ENCODE measurements at regions not wholly inside any gene's neighbourhood (a gene's known extent, or its start where the extent isn't known, plus 50 kb on each side); places are given as distances from the start of the nearest gene placed in this dataset.

DNA sequence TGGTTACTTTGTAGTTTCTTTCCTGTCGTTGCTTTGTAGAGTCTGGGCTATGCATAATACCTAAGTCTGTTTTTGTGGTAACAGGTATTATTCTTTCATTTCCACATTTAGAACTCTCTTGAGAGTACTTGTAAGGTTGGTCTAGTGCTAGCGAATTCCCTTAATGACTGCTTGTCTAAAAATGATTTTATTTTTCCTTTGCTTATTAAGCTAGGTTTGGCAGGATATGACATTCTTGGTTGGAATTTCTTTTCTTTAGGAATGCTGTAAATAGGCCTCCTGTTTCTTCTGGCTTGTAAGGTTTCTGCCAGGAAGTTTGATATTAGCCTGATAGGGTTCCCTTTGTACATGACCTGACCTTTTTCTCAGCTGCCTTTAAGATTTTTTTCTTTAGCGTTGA lies 70.1 kb upstream of the SGO1 start:
- no peak overlapping the region for H3K27ac ChIP-seq (ENCODE audit: insufficient read depth, low read length)
- TF ChIP-seq SMC3 (IDR thresholded peaks at IDR 0.05; ENCODE audit: low read depth, low read length) (no peak), MXI1 (IDR thresholded peaks at IDR 0.05; ENCODE audit: borderline replicate concordance, low read depth, low read length) (no peak), MAZ (IDR thresholded peaks at IDR 0.05; ENCODE audit: borderline replicate concordance, low read depth, low read length) (no peak), RCOR1 (IDR thresholded peaks at IDR 0.05; ENCODE audit: insufficient replicate concordance, low read length) (no peak), CEBPB (IDR thresholded peaks at IDR 0.05; ENCODE audit: low read depth, low read length) (no peak), RFX5 (IDR thresholded peaks at IDR 0.05; ENCODE audit: low read depth, low read length) (no peak), POLR2A (IDR thresholded peaks at IDR 0.05; ENCODE audit: low read depth, low read length) (no peak), BHLHE40 (IDR thresholded peaks at IDR 0.05; ENCODE audit: low read depth, low read length) (no peak), FOS (IDR thresholded peaks at IDR 0.05; ENCODE audit: low read depth, low read length) (no peak), NFE2L2 (IDR thresholded peaks at IDR 0.05; ENCODE audit: low read depth, low read length) (no peak), RAD21 (IDR thresholded peaks at IDR 0.05; ENCODE audit: low read length) (no peak), CHD1 (IDR thresholded peaks at IDR 0.05; ENCODE audit: low read depth, low read length) (no peak)
- TF ChIP-seq, protein P1, sequence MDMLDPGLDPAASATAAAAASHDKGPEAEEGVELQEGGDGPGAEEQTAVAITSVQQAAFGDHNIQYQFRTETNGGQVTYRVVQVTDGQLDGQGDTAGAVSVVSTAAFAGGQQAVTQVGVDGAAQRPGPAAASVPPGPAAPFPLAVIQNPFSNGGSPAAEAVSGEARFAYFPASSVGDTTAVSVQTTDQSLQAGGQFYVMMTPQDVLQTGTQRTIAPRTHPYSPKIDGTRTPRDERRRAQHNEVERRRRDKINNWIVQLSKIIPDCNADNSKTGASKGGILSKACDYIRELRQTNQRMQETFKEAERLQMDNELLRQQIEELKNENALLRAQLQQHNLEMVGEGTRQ (IDR thresholded peaks at IDR 0.05; ENCODE audit: low read depth, low read length) = no peak
- TF ChIP-seq, protein P2, sequence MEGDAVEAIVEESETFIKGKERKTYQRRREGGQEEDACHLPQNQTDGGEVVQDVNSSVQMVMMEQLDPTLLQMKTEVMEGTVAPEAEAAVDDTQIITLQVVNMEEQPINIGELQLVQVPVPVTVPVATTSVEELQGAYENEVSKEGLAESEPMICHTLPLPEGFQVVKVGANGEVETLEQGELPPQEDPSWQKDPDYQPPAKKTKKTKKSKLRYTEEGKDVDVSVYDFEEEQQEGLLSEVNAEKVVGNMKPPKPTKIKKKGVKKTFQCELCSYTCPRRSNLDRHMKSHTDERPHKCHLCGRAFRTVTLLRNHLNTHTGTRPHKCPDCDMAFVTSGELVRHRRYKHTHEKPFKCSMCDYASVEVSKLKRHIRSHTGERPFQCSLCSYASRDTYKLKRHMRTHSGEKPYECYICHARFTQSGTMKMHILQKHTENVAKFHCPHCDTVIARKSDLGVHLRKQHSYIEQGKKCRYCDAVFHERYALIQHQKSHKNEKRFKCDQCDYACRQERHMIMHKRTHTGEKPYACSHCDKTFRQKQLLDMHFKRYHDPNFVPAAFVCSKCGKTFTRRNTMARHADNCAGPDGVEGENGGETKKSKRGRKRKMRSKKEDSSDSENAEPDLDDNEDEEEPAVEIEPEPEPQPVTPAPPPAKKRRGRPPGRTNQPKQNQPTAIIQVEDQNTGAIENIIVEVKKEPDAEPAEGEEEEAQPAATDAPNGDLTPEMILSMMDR (conservative IDR thresholded peaks at IDR 0.05; ENCODE audit: low read depth, low read length) = no peak
- TF ChIP-seq, protein P3, sequence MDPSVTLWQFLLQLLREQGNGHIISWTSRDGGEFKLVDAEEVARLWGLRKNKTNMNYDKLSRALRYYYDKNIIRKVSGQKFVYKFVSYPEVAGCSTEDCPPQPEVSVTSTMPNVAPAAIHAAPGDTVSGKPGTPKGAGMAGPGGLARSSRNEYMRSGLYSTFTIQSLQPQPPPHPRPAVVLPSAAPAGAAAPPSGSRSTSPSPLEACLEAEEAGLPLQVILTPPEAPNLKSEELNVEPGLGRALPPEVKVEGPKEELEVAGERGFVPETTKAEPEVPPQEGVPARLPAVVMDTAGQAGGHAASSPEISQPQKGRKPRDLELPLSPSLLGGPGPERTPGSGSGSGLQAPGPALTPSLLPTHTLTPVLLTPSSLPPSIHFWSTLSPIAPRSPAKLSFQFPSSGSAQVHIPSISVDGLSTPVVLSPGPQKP (IDR thresholded peaks at IDR 0.05; ENCODE audit: borderline replicate concordance, low read depth, low read length) = no peak
- DNase-seq (no peak), ATAC-seq (ENCODE audit: low read depth) (no peak)
- no peak overlapping the region for H2BK5ac ChIP-seq (ENCODE audit: low read depth, low read length, poor library complexity, severe bottlenecking)
- H4K8ac ChIP-seq (ENCODE audit: low read depth in 2 of 2, low read length in 2 of 2) = no peak overlapping the region
- H3K9me3 ChIP-seq (ENCODE audit: control insufficient read depth, insufficient read depth, low read length) = peaks cover 2% of the 10 kb centered on the region; the same call in 1 of the 2 replicates
- ChIA-PET POLR2A (ENCODE audit: unreplicated experiment) (no interaction called here), CTCF (no interaction called here)
- in situ Hi-C loops (cut with MboI; ENCODE audit: low sequenced_read_pairs) = no loop called here
- H3K4ac ChIP-seq (ENCODE audit: low read depth, low read length) = no peak overlapping the region
- no peak overlapping the region for H3K23ac ChIP-seq (ENCODE audit: low read depth, low read length)
- H4K5ac ChIP-seq (ENCODE audit: low read depth, low read length) = no peak overlapping the region
- no peak overlapping the region for H3K9ac ChIP-seq (ENCODE audit: low read depth, low read length)
- no peak overlapping the region for H2BK120ac ChIP-seq (ENCODE audit: low read depth, low read length)
- H2AK5ac ChIP-seq (ENCODE audit: low read depth, low read length) = no peak overlapping the region
- H3K4me1 ChIP-seq (ENCODE audit: control insufficient read depth, insufficient read depth, low read length) = no peaks in the 10 kb centered on the region
- H3K9me1 ChIP-seq (ENCODE audit: insufficient read depth, low read length) = no peaks in the 10 kb centered on the region
- H3K4me2 ChIP-seq (ENCODE audit: low read depth, low read length) = no peak overlapping the region
- H2BK20ac ChIP-seq (ENCODE audit: low read depth, low read length) = no peak overlapping the region
- no peaks in the 10 kb centered on the region for H4K20me1 ChIP-seq (ENCODE audit: insufficient read depth, low read length)
- no TSS peak for BruUV-seq (replicated peaks)
- no peaks in the 10 kb centered on the region for H3K36me3 ChIP-seq (ENCODE audit: control insufficient read depth, insufficient read depth, low read length)
- dilution Hi-C loops (cut with HindIII; ENCODE audit: low sequenced_read_pairs, unreplicated experiment) = no loop called here
- H3K79me1 ChIP-seq (ENCODE audit: low read depth in 1 of 2, low read length in 2 of 2) = no peaks in the 10 kb centered on the region
- no peak overlapping the region for H3K14ac ChIP-seq (replicated peaks; ENCODE audit: low read depth, low read length)
- no peak overlapping the region for H2AK9ac ChIP-seq (replicated peaks; ENCODE audit: low read depth, low read length, poor library complexity)
- H4K91ac ChIP-seq (ENCODE audit: insufficient read depth, low read depth, low read length) = no peak overlapping the region
- no peak overlapping the region for H3K18ac ChIP-seq (ENCODE audit: low read depth, low read length)
- no CpG with 5 or more reads among the region's 3 CpGs for WGBS, 2 experiments (ENCODE audit: extremely low coverage in 2 of 2, insufficient read length in 1 of 2)
- intact Hi-C loops (cut with micrococcal nuclease) = no loop called here
- H2AFZ ChIP-seq (replicated peaks; ENCODE audit: low read length, poor library complexity) = no peak overlapping the region
- H3K4me3 ChIP-seq (ENCODE audit: insufficient read depth, low read depth, low read length) = no peak overlapping the region
- H3K56ac ChIP-seq (ENCODE audit: extremely low read depth, insufficient read depth, low read length) = no peak overlapping the region
- no peaks in the 10 kb centered on the region for H3K27me3 ChIP-seq (ENCODE audit: control insufficient read depth, insufficient read depth, low read length)
- no peak overlapping the region for H2BK15ac ChIP-seq (ENCODE audit: low read depth, low read length)
